ENCODE measurements at regions not wholly inside any gene's neighbourhood (a gene's known extent, or its start where the extent isn't known, plus 50 kb on each side); places are given as distances from the start of the nearest gene placed in this dataset.

DNA sequence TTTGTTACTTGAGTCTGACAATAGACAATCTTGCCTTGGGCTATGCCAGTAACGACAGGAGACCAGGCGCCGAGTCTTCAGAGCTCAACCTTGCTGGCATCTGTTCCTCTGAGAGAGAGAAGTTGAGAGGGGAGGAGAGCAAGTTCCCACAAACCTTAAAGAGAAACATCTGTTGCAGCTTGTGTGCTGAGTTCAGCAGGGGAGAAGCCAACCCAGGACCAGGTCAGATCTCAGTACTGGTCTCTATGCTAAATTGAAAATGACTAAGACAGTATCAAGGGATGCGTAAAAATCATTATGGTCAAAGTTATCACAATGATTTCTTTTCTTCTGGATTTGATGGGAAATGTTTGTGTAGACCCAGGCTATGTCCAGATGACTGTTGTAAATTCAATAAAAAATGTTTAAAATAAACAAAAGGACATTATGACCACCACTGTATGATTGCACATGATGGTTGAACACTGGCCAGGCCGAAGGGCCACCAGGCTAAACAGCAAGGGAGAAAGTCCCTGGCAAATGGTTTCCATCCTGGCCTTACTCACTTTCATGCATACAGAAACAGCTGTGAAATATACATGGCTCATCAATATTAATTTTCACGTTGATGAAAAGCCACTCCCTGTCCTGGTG lies 100.3 kb upstream of the PMAIP1 start:
- H3K4me2 ChIP-seq: no peak overlapping the region
- POLR2A ChIA-PET: no interaction called here
- FAIRE-seq: no peak
- CTCF ChIA-PET: interaction anchor here (1.3 kb wide), 1 partner anchor 12 kb away, joined by 4 read pairs; no protein-coding TSS in a partner anchor
- no peaks in the 10 kb centered on the region for H3K4me1 ChIP-seq
- no peaks in the 10 kb centered on the region for H3K9me3 ChIP-seq
- 66% methylated on average over 6 of the region's 6 CpGs for WGBS (ENCODE audit: missing lambda C conversion rate)
- no peak overlapping the region for H3K27ac ChIP-seq
- ATAC-seq: no peak
- DNase-seq (ENCODE audit: low read depth in 1 of 2, low spot score in 1 of 2): no peak
- no peak overlapping the region for H3K4me3 ChIP-seq
- TF ChIP-seq, protein P1, sequence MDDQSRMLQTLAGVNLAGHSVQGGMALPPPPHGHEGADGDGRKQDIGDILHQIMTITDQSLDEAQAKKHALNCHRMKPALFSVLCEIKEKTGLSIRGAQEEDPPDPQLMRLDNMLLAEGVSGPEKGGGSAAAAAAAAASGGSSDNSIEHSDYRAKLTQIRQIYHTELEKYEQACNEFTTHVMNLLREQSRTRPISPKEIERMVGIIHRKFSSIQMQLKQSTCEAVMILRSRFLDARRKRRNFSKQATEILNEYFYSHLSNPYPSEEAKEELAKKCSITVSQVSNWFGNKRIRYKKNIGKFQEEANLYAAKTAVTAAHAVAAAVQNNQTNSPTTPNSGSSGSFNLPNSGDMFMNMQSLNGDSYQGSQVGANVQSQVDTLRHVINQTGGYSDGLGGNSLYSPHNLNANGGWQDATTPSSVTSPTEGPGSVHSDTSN (IDR thresholded peaks at IDR 0.05): no peak
- TF ChIP-seq, protein P2, sequence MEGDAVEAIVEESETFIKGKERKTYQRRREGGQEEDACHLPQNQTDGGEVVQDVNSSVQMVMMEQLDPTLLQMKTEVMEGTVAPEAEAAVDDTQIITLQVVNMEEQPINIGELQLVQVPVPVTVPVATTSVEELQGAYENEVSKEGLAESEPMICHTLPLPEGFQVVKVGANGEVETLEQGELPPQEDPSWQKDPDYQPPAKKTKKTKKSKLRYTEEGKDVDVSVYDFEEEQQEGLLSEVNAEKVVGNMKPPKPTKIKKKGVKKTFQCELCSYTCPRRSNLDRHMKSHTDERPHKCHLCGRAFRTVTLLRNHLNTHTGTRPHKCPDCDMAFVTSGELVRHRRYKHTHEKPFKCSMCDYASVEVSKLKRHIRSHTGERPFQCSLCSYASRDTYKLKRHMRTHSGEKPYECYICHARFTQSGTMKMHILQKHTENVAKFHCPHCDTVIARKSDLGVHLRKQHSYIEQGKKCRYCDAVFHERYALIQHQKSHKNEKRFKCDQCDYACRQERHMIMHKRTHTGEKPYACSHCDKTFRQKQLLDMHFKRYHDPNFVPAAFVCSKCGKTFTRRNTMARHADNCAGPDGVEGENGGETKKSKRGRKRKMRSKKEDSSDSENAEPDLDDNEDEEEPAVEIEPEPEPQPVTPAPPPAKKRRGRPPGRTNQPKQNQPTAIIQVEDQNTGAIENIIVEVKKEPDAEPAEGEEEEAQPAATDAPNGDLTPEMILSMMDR (IDR thresholded peaks at IDR 0.05): no peak
- no peak for TF ChIP-seq PHF8 (IDR thresholded peaks at IDR 0.05; ENCODE audit: borderline replicate concordance, low read depth)
- TF ChIP-seq CHD2 (IDR thresholded peaks at IDR 0.05; ENCODE audit: low read length, partially characterized antibody): no peak

DNA sequence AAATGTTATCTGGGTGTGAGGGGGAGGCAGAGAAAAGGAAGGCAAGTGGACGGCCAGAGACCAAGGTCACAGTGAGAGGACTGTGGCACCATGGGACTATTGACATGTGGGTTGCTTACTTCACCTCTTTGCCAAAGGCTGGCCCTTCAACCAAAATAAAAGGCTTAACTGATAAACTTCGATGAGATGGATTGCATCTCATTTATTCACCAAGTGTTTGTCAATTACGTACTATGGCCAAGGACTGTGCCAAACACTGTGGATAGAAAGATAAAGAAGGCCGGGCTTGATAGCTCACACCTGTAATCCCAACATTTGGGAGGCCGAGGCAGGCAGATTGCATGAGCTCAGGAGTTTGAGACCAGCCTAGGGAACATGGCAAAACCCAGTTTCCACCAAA lies 98.7 kb upstream of the CCBE1 start:
- CTCF ChIA-PET: interaction anchor here (0.6 to 0.7 kb wide), 3 partner anchors 22 to 760 kb away, joined by 3 to 4 read pairs (median 4); no protein-coding TSS in a partner anchor
- Histone ChIP-seq H3K9me3 (no peaks in the 10 kb centered on the region), H3K27ac (no peak overlapping the region), H3K4me3 (no peak overlapping the region), H3K4me1 (no peaks in the 10 kb centered on the region), H3K4me2 (no peak overlapping the region)
- FAIRE-seq (no peak), DNase-seq (ENCODE audit: low read depth in 1 of 2, low spot score in 1 of 2) (no peak), ATAC-seq (no peak)
- TF ChIP-seq CHD2 (IDR thresholded peaks at IDR 0.05; ENCODE audit: low read length, partially characterized antibody): no peak
- TF ChIP-seq, protein P3, sequence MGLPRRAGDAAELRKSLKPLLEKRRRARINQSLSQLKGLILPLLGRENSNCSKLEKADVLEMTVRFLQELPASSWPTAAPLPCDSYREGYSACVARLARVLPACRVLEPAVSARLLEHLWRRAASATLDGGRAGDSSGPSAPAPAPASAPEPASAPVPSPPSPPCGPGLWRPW (IDR thresholded peaks at IDR 0.05): no peak
- no peak for TF ChIP-seq BHLHE40 (IDR thresholded peaks at IDR 0.05; ENCODE audit: low read depth, low read length)
- TF ChIP-seq ESRRA (IDR thresholded peaks at IDR 0.05; ENCODE audit: borderline replicate concordance, low read length): no peak
- TF ChIP-seq, protein P4, sequence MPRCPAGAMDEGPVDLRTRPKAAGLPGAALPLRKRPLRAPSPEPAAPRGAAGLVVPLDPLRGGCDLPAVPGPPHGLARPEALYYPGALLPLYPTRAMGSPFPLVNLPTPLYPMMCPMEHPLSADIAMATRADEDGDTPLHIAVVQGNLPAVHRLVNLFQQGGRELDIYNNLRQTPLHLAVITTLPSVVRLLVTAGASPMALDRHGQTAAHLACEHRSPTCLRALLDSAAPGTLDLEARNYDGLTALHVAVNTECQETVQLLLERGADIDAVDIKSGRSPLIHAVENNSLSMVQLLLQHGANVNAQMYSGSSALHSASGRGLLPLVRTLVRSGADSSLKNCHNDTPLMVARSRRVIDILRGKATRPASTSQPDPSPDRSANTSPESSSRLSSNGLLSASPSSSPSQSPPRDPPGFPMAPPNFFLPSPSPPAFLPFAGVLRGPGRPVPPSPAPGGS (IDR thresholded peaks at IDR 0.05): no peak
- no peak for TF ChIP-seq RARB (CRISPR knock-in tag; IDR thresholded peaks at IDR 0.05)
- no peak for TF ChIP-seq RCOR1 (IDR thresholded peaks at IDR 0.05; ENCODE audit: low read depth, low read length)
- TF ChIP-seq EHMT2 (IDR thresholded peaks at IDR 0.05; ENCODE audit: low read depth): no peak
- TF ChIP-seq, protein P5, sequence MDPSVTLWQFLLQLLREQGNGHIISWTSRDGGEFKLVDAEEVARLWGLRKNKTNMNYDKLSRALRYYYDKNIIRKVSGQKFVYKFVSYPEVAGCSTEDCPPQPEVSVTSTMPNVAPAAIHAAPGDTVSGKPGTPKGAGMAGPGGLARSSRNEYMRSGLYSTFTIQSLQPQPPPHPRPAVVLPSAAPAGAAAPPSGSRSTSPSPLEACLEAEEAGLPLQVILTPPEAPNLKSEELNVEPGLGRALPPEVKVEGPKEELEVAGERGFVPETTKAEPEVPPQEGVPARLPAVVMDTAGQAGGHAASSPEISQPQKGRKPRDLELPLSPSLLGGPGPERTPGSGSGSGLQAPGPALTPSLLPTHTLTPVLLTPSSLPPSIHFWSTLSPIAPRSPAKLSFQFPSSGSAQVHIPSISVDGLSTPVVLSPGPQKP (IDR thresholded peaks at IDR 0.05; ENCODE audit: low read depth, low read length): no peak
- TF ChIP-seq KDM1A (IDR thresholded peaks at IDR 0.05; ENCODE audit: low read depth): no peak
- no peak for TF ChIP-seq MAFK (IDR thresholded peaks at IDR 0.05; ENCODE audit: partially characterized antibody)
- TF ChIP-seq HOXB5 (CRISPR knock-in tag; IDR thresholded peaks at IDR 0.05): no peak
- TF ChIP-seq, protein P6, sequence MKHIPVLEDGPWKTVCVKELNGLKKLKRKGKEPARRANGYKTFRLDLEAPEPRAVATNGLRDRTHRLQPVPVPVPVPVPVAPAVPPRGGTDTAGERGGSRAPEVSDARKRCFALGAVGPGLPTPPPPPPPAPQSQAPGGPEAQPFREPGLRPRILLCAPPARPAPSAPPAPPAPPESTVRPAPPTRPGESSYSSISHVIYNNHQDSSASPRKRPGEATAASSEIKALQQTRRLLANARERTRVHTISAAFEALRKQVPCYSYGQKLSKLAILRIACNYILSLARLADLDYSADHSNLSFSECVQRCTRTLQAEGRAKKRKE (CRISPR knock-in tag; IDR thresholded peaks at IDR 0.05; ENCODE audit: low read depth): no peak
- no peak for TF ChIP-seq POLR2AphosphoS2 (conservative IDR thresholded peaks at IDR 0.05; ENCODE audit: low read length)
- no peak for TF ChIP-seq SMC3 (IDR thresholded peaks at IDR 0.05)
- no peak for TF ChIP-seq HOXB13 (CRISPR knock-in tag; IDR thresholded peaks at IDR 0.05; ENCODE audit: low read depth)
- TF ChIP-seq JUN (IDR thresholded peaks at IDR 0.05): no peak
- TF ChIP-seq, protein P7, sequence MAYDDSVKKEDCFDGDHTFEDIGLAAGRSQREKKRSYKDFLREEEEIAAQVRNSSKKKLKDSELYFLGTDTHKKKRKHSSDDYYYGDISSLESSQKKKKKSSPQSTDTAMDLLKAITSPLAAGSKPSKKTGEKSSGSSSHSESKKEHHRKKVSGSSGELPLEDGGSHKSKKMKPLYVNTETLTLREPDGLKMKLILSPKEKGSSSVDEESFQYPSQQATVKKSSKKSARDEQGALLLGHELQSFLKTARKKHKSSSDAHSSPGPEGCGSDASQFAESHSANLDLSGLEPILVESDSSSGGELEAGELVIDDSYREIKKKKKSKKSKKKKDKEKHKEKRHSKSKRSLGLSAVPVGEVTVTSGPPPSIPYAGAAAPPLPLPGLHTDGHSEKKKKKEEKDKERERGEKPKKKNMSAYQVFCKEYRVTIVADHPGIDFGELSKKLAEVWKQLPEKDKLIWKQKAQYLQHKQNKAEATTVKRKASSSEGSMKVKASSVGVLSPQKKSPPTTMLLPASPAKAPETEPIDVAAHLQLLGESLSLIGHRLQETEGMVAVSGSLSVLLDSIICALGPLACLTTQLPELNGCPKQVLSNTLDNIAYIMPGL (CRISPR knock-in tag; IDR thresholded peaks at IDR 0.05; ENCODE audit: borderline replicate concordance): no peak
- no peak for TF ChIP-seq FOSB (CRISPR knock-in tag; IDR thresholded peaks at IDR 0.05)
- 60% methylated on average over 5 of the region's 5 CpGs for WGBS (ENCODE audit: missing lambda C conversion rate)
- POLR2A ChIA-PET: interaction anchor here (0.5 kb wide), 1 partner anchor 335 kb away, joined by 3 read pairs; no protein-coding TSS in a partner anchor
